NCI-H524 treated with DMSO at 0.1 percent for 48 hours (cell line): ENCODE measurements at regions not wholly inside any gene's neighbourhood (a gene's known extent, or its start where the extent isn't known, plus 50 kb on each side); places are given as distances from the start of the nearest gene placed in this dataset.
"Not testable (repeated sequence)": the region's sequence is repeated elsewhere in the genome, so short reads cannot be mapped to it uniquely, and the experiment has no call there.

Source experiments
- DNase-seq: peaks from one replicate; lab custom pipeline; 2025; lab: John Stamatoyannopoulos, UW

GRCh38 chr10:34957531-34957930 is 132.6 kb downstream of the CUL2 start:
- no peak for DNase-seq

- DNase-seq: no peak
Observed at GRCh38 chr10:34956756-34957155, 133.4 kb downstream of the CUL2 start.

- no peak for DNase-seq
Observed at GRCh38 chr10:34955391-34955790, 134.8 kb downstream of the CUL2 start.

- no peak for DNase-seq
Observed at GRCh38 chr10:34954142-34954541, 136.0 kb downstream of the CUL2 start.

GRCh38 chr10:34951263-34951887 is 136.3 kb upstream of the PARD3 start:
- peak; percentile 4 for DNase-seq

- not testable (repeated sequence) for DNase-seq
Observed at GRCh38 chr10:34945951-34946522, 130.9 kb upstream of the PARD3 start.

- DNase-seq: no peak
Observed at GRCh38 chr10:34941471-34942357, 126.6 kb upstream of the PARD3 start.

- no peak for DNase-seq
Observed at GRCh38 chr10:34940436-34940835, 125.3 kb upstream of the PARD3 start.

GRCh38 chr10:34938399-34938670 is 123.2 kb upstream of the PARD3 start:
- DNase-seq: no peak

- DNase-seq: not testable (repeated sequence)
Observed at GRCh38 chr10:34937643-34938398, 122.7 kb upstream of the PARD3 start.

GRCh38 chr10:34936061-34936460 is 121.0 kb upstream of the PARD3 start:
- DNase-seq: no peak

- DNase-seq: no peak
Observed at GRCh38 chr10:34933676-34934075, 118.6 kb upstream of the PARD3 start.

GRCh38 chr10:34932235-34932634 is 117.1 kb upstream of the PARD3 start:
- no peak for DNase-seq

- no peak for DNase-seq
Observed at GRCh38 chr10:34931216-34931615, 116.1 kb upstream of the PARD3 start.

GRCh38 chr10:34922138-34922537 is 107.0 kb upstream of the PARD3 start:
- DNase-seq: no peak

GRCh38 chr10:34920578-34920977 is 105.5 kb upstream of the PARD3 start:
- no peak for DNase-seq

GRCh38 chr10:34918776-34919315 is 103.8 kb upstream of the PARD3 start:
- peak; percentile 82 for DNase-seq

- DNase-seq: no peak
Observed at GRCh38 chr10:34918060-34918775, 103.1 kb upstream of the PARD3 start.

GRCh38 chr10:34916314-34916713 is 101.2 kb upstream of the PARD3 start:
- DNase-seq: no peak

GRCh38 chr10:34912771-34913170 is 97.7 kb upstream of the PARD3 start:
- DNase-seq: no peak

- no peak for DNase-seq
Observed at GRCh38 chr10:34911661-34912205, 96.6 kb upstream of the PARD3 start.
